ENCODE measurements at regions not wholly inside any gene's neighbourhood (a gene's known extent, or its start where the extent isn't known, plus 50 kb on each side); places are given as distances from the start of the nearest gene placed in this dataset.

- Histone ChIP-seq H3K27me3 (ENCODE audit: control insufficient read depth in 1 of 2, insufficient read depth in 2 of 2, low read length in 2 of 2) (no peaks in the 10 kb centered on the region), H3K4me1 (ENCODE audit: insufficient read depth, low read length) (no peaks in the 10 kb centered on the region), H3K79me2 (ENCODE audit: insufficient read depth, low read length) (no peaks in the 10 kb centered on the region), H3K4me2 (ENCODE audit: low read depth, low read length) (no peak overlapping the region), H3K9me3 (ENCODE audit: low read length) (peaks cover 56% of the 10 kb centered on the region), H4K20me1 (ENCODE audit: insufficient read depth, low read length) (no peaks in the 10 kb centered on the region), H3K9ac (ENCODE audit: insufficient read depth, low read depth, low read length) (no peak overlapping the region), H3K27ac (ENCODE audit: extremely low read length, insufficient read depth, low read length) (no peak overlapping the region), H3K4me3 (replicated peaks in 1 of 3; ENCODE audit: insufficient read depth in 1 of 3, low read depth in 2 of 3, low read length in 3 of 3) (no peak overlapping the region), H3K36me3 (replicated peaks in 1 of 2; ENCODE audit: control insufficient read depth in 1 of 2, insufficient read depth in 2 of 2, low read length in 2 of 2) (no peaks in the 10 kb centered on the region), H2AFZ (ENCODE audit: low read length) (no peak overlapping the region)
- TF ChIP-seq TEAD2 (CRISPR knock-in tag; IDR thresholded peaks at IDR 0.05): no peak
- no peak for TF ChIP-seq BORCS8-MEF2B (CRISPR knock-in tag; IDR thresholded peaks at IDR 0.05)
- TF ChIP-seq RERE (CRISPR knock-in tag; IDR thresholded peaks at IDR 0.05; ENCODE audit: low read depth): no peak
- no peak for TF ChIP-seq MED13 (CRISPR knock-in tag; IDR thresholded peaks at IDR 0.05)
- no peak for TF ChIP-seq HMG20B (CRISPR knock-in tag; conservative IDR thresholded peaks at IDR 0.05)
- no peak for TF ChIP-seq ZNF703 (CRISPR knock-in tag; IDR thresholded peaks at IDR 0.05; ENCODE audit: borderline replicate concordance)
- TF ChIP-seq HHEX (CRISPR knock-in tag; IDR thresholded peaks at IDR 0.05): no peak
- TF ChIP-seq ZNF678 (CRISPR knock-in tag; IDR thresholded peaks at IDR 0.05): no peak
- ATAC-seq (no peak), FAIRE-seq (no peak), DNase-seq (ENCODE audit: low spot score) (no peak)
- CTCF ChIA-PET (ENCODE audit: low intra/inter-chr PET ratio, low total read pairs): no interaction called here
- intact Hi-C loops (cut with micrococcal nuclease; ENCODE audit: unreplicated experiment) (no loop called here), in situ Hi-C loops (cut with HindIII; ENCODE audit: extremely low pct_ligation_motif_present, low pct_unique_long_range_greater_than_20kb) (no loop called here)
- WGBS (ENCODE audit: low lambda C conversion rate): 0% methylated on average over 2 of the region's 2 CpGs
- BruUV-seq (replicated peaks): no TSS peak
- POLR2A ChIA-PET: no interaction called here
These were observed 669.8 kb downstream of the GALC start for GRCh38 chr14:87323191-87323590.
